GM19463 (cell line): ENCODE measurements at regions not wholly inside any gene's neighbourhood (a gene's known extent, or its start where the extent isn't known, plus 50 kb on each side); places are given as distances from the start of the nearest gene placed in this dataset.
A peak's percentile ranks its signal among the peaks of the same experiment; 100 is the strongest.

Experiments used
- ATAC-seq: cut with Tn5 transposase; IDR thresholded peaks from one replicate; pipeline ENCODE4 v1.9.1; 2021; ENCODE audit warnings: mild to moderate bottlenecking, moderate library complexity; ENCODE audit not compliant: unreplicated experiment

DNA sequence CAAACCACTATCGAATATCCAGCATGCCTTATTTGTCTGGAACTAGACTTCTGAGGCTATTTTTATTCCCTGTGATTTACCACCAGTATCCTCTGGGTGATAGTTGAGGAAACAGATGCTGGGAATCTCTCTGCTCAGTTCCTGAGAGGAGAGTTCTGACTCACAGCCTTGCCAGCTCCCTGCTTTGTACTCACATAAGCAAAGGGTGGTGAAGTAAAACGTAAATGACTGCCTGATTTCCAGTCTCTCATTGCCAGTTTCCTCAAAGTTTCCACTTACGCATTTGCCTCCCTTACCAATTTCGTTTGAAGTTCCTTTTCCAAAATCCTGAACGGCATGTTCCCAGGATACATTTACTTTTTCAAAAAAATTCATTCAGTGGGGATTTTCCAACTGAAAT lies 69.2 kb upstream of the HNRNPA3 start:
- ATAC-seq, result no peak

DNA sequence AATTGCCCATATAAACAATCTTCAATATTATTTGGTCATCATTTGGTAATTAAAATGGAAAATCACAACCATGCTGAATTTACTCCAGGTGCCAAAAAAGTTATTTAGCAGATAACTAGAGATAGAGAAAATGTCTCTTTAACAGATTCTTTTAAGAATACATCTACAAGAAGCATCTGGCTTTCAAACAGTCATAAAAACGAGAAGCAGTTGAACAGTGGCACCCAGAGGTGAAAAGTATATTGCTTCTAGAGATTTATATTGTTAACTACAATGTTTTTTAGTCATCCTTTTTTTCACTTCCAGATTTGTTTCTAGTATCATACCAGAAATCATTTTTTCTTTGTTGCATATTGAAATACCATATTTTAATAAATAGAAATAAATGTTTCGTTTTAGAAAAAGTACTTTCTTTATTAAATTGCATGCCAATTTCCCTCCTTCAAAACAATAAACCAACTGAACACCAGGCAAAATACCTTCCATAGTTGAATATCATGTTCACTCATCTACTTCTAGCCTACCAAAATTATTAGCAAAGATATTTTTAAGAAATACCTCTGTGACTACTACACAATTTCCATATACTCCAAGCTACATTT lies 65.4 kb upstream of the HNRNPA3 start:
- ATAC-seq, result no peak

DNA sequence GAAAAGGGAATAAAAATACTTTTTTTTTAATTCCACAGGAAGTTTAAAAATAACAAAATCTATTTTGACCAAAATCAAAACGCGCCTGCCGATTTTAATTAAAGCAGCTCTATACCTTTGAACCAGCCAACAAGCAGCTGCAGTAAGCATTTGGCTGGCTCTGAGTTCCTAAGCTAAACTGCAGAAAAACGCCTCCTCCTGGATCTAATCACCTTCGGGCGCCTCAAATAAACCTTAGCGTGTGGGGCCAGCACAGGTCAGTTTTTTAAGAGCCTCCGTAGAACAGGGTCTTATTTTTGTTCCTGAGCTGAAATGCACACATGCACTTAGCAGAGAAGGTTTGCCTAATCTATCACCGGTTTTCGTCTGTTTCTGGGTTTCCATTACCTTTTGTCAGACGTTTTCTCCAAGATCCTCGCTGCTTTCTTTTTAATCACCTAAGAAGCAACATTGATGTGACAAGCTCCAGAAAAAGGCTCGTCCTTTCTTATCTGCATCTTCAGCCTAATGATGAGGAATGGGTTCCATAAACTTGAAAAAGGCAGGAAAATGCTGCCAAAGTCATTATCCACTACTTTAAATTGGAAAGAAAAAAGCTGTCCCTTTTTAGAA lies 64.7 kb upstream of the HNRNPA3 start:
- ATAC-seq, result no peak

- peak; percentile 88 for ATAC-seq
Measured at GRCh38 chr2:177148477-177149154, 64.0 kb upstream of the HNRNPA3 start.

- no peak for ATAC-seq
Measured at GRCh38 chr2:177149155-177149503, 63.5 kb upstream of the HNRNPA3 start.

- ATAC-seq, result no peak
Measured at GRCh38 chr2:177153805-177154204, 58.8 kb upstream of the HNRNPA3 start.

GRCh38 chr2:177154809-177155208 lies 57.8 kb upstream of the HNRNPA3 start:
- ATAC-seq, result no peak

DNA sequence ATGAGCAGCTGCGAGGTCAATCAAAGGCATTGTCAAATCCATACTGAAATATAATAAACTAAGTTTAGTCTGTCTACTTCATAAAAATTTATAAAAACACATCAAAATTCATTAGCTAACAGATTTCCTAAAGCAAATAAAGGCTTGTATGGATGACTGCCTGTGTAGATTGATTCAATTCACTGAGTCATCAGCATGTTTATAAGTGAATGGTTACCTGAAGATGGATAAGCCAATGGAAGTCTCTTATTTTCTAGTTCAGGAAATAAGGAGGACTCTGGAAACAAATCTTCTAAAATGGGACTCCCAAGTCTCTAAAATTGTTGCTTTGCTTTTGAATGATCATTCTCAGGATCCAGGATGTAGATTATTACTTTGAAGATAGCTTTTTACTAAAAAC lies 57.0 kb upstream of the HNRNPA3 start:
- ATAC-seq, result no peak

- ATAC-seq, result no peak
Measured at GRCh38 chr2:177161741-177162460, 50.7 kb upstream of the HNRNPA3 start.
